Mesendoderm (in vitro differentiated cells): ENCODE measurements at regions not wholly inside any gene's neighbourhood (a gene's known extent, or its start where the extent isn't known, plus 50 kb on each side); places are given as distances from the start of the nearest gene placed in this dataset.

ENCODE experiments used
- DNase-seq: peaks from one replicate; pipeline ENCODE4 v3.0.0; 2013
- H2AK5ac ChIP-seq: 2 replicates; pipeline ENCODE4 v1.6.1; 2013; ENCODE audit warnings: low read length, inconsistent platforms
- H2BK120ac ChIP-seq: 2 replicates; pipeline ENCODE4 v1.6.1; 2013; ENCODE audit warnings: low read depth, mild to moderate bottlenecking, low read length, moderate library complexity, mixed read lengths
- H2BK15ac ChIP-seq: replicated peaks from 2 replicates; pipeline ENCODE4 v1.6.1; 2013; ENCODE audit warnings: low read depth, mild to moderate bottlenecking, moderate library complexity
- H2BK5ac ChIP-seq: 2 replicates; pipeline ENCODE4 v1.6.1; 2013; ENCODE audit warnings: low read length, inconsistent platforms
- H3K18ac ChIP-seq: 2 replicates; pipeline ENCODE4 v1.6.1; 2013; ENCODE audit warnings: mild to moderate bottlenecking, low read length, mixed read lengths
- H3K23ac ChIP-seq: one replicate; pipeline ENCODE4 v1.6.1; 2013; ENCODE audit warnings: low read length
- H3K27ac ChIP-seq: 2 replicates; pipeline ENCODE4 v1.5.1; 2013; ENCODE audit warnings: low read depth, mild to moderate bottlenecking, inconsistent platforms, low read length, moderate library complexity
- H3K27me3 ChIP-seq: 2 replicates; pipeline ENCODE4 v1.6.1; 2013; ENCODE audit warnings: low read length, control low read depth, mild to moderate bottlenecking, inconsistent platforms; ENCODE audit not compliant: insufficient read depth, poor library complexity
- H3K36me3 ChIP-seq: 2 replicates; pipeline ENCODE4 v1.6.1; 2013; ENCODE audit warnings: low read length, inconsistent platforms; ENCODE audit not compliant: control insufficient read depth, insufficient read depth
- H3K4ac ChIP-seq: one replicate; pipeline ENCODE4 v1.6.1; 2013; ENCODE audit warnings: low read depth, mild to moderate bottlenecking, low read length, moderate library complexity
- H3K4me1 ChIP-seq: 2 replicates; pipeline ENCODE4 v1.6.1; 2013; ENCODE audit warnings: low read depth, low read length, inconsistent platforms; ENCODE audit not compliant: control insufficient read depth
- H3K4me2 ChIP-seq: 2 replicates; pipeline ENCODE4 v1.6.1; 2013; ENCODE audit warnings: low read length
- H3K4me3 ChIP-seq: 2 replicates; pipeline ENCODE4 v1.5.1; 2013; ENCODE audit warnings: mild to moderate bottlenecking, low read length
- H3K56ac ChIP-seq: one replicate; pipeline ENCODE4 v1.6.1; 2013; ENCODE audit warnings: low read length
- H3K79me1 ChIP-seq: 2 replicates; pipeline ENCODE4 v1.6.1; 2013; ENCODE audit warnings: low read length, inconsistent platforms
- H3K79me2 ChIP-seq: 2 replicates; pipeline ENCODE4 v1.6.1; 2013; ENCODE audit warnings: mild to moderate bottlenecking, low read length; ENCODE audit not compliant: control insufficient read depth, insufficient read depth
- H3K9ac ChIP-seq: 2 replicates; pipeline ENCODE4 v1.6.1; 2013; ENCODE audit warnings: low read length, inconsistent platforms
- H4K5ac ChIP-seq: one replicate; pipeline ENCODE4 v1.6.1; 2013; ENCODE audit warnings: low read length
- H4K8ac ChIP-seq: one replicate; pipeline ENCODE4 v1.6.1; 2013; ENCODE audit warnings: low read depth, mild to moderate bottlenecking, control low read depth, low read length, moderate library complexity
- WGBS: extraction: QIAGEN DNeasy Blood & Tissue Kit; methylation state at CpG from one replicate; pipeline ENCODE4 v1.1.7; 2013; ENCODE audit warnings: low lambda C conversion rate, missing lambda C conversion rate; ENCODE audit not compliant: insufficient coverage; ENCODE audit errors: extremely low coverage; 5-methylcytosine and 5-hydroxymethylcytosine counted together

- no CpG with 5 or more reads among the region's 2 CpGs for WGBS
- Histone ChIP-seq H3K56ac (no peak overlapping the region), H3K9ac (no peak overlapping the region), H2BK5ac (no peak overlapping the region), H3K36me3 (peaks cover 1% of the 10 kb centered on the region), H3K4me1 (no peaks in the 10 kb centered on the region), H3K4me2 (no peak overlapping the region), H3K27me3 (no peaks in the 10 kb centered on the region), H3K79me1 (no peaks in the 10 kb centered on the region), H3K23ac (no peak overlapping the region), H3K4me3 (no peak overlapping the region), H4K5ac (no peak overlapping the region), H4K8ac (no peak overlapping the region), H3K4ac (no peak overlapping the region), H2BK15ac (no peak overlapping the region), H3K27ac (no peak overlapping the region), H2AK5ac (no peak overlapping the region), H3K79me2 (no peaks in the 10 kb centered on the region), H3K18ac (no peak overlapping the region), H2BK120ac (no peak overlapping the region)
- DNase-seq, result no peak
Observed at GRCh38 chr17:21539146-21539545, 153.2 kb upstream of the KCNJ18 start.

GRCh38 chr17:21540502-21540901 is 151.8 kb upstream of the KCNJ18 start:
- H2BK5ac ChIP-seq, result no peak overlapping the region
- no peak overlapping the region for H3K18ac ChIP-seq
- no peak overlapping the region for H3K23ac ChIP-seq
- no peaks in the 10 kb centered on the region for H3K27me3 ChIP-seq
- no peak overlapping the region for H3K27ac ChIP-seq
- no peak overlapping the region for H2BK120ac ChIP-seq
- no peak overlapping the region for H3K4ac ChIP-seq
- H3K79me1 ChIP-seq, result no peaks in the 10 kb centered on the region
- no CpG with 5 or more reads among the region's 5 CpGs for WGBS
- no peak overlapping the region for H3K56ac ChIP-seq
- no peak for DNase-seq
- H3K4me1 ChIP-seq, result no peaks in the 10 kb centered on the region
- H3K9ac ChIP-seq, result no peak overlapping the region
- no peaks in the 10 kb centered on the region for H3K79me2 ChIP-seq
- H2AK5ac ChIP-seq, result no peak overlapping the region
- no peak overlapping the region for H2BK15ac ChIP-seq
- H4K8ac ChIP-seq, result no peak overlapping the region
- H3K4me2 ChIP-seq, result no peak overlapping the region
- H3K36me3 ChIP-seq, result peaks cover 1% of the 10 kb centered on the region
- H3K4me3 ChIP-seq, result no peak overlapping the region
- H4K5ac ChIP-seq, result no peak overlapping the region

DNA sequence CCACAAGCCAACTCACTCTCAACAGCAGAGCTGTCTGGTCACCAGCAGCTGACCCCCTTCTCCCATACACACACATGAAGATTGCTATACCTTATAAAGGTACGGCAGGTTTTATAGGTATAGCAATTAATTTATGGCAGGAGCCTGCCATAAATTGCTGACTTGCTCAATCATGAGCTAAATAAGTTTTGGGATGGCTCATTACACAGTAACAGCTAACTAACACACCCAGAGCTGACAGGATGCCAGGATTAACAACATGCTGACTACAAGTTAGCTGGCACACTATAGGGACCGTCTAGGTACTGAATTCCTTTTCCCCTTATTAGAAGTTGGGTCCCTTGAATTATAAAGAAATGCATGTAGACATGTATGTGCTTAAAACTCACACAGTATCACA is 150.3 kb upstream of the KCNJ18 start:
- WGBS, result no CpG with 5 or more reads among the region's 2 CpGs
- H2BK5ac ChIP-seq, result no peak overlapping the region
- no peak overlapping the region for H3K56ac ChIP-seq
- H3K4me1 ChIP-seq, result no peaks in the 10 kb centered on the region
- H2BK120ac ChIP-seq, result no peak overlapping the region
- no peaks in the 10 kb centered on the region for H3K27me3 ChIP-seq
- no peak overlapping the region for H2AK5ac ChIP-seq
- H3K36me3 ChIP-seq, result peaks cover 1% of the 10 kb centered on the region
- no peak overlapping the region for H3K9ac ChIP-seq
- H4K5ac ChIP-seq, result no peak overlapping the region
- H3K23ac ChIP-seq, result no peak overlapping the region
- no peaks in the 10 kb centered on the region for H3K79me1 ChIP-seq
- no peak overlapping the region for H2BK15ac ChIP-seq
- H3K79me2 ChIP-seq, result no peaks in the 10 kb centered on the region
- no peak for DNase-seq
- H4K8ac ChIP-seq, result no peak overlapping the region
- no peak overlapping the region for H3K18ac ChIP-seq
- H3K4ac ChIP-seq, result no peak overlapping the region
- H3K4me3 ChIP-seq, result no peak overlapping the region
- no peak overlapping the region for H3K27ac ChIP-seq
- H3K4me2 ChIP-seq, result no peak overlapping the region

DNA sequence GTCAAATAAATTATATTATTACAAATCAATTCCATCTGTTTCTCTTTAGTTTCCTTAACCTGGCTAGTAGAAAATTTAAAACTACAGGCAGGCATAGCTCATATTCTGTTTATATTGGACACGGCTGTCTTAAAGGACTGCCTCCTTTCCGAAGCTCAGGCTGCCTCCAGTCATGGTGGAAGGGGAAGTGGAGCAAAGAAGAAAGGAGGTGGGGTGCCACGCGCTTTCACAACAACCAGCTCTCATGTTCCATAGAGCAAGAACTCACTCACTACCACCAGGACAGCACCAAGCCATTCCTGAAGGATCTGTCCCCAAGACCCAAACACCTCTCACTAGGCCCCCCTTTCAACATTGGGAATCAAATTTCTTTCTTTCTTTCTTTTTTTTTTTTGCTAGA is 149.3 kb upstream of the KCNJ18 start:
- WGBS, result no CpG with 5 or more reads among the region's 4 CpGs
- Histone ChIP-seq H3K79me1 (no peaks in the 10 kb centered on the region), H2AK5ac (no peak overlapping the region), H2BK120ac (no peak overlapping the region), H3K56ac (no peak overlapping the region), H4K5ac (no peak overlapping the region), H3K23ac (no peak overlapping the region), H3K4me2 (no peak overlapping the region), H3K4ac (no peak overlapping the region), H3K27ac (no peak overlapping the region), H3K27me3 (no peaks in the 10 kb centered on the region), H4K8ac (no peak overlapping the region), H3K36me3 (peaks cover 1% of the 10 kb centered on the region), H3K4me1 (no peaks in the 10 kb centered on the region), H3K4me3 (no peak overlapping the region), H2BK15ac (no peak overlapping the region), H3K79me2 (no peaks in the 10 kb centered on the region), H2BK5ac (no peak overlapping the region), H3K9ac (no peak overlapping the region), H3K18ac (no peak overlapping the region)
- no peak for DNase-seq

DNA sequence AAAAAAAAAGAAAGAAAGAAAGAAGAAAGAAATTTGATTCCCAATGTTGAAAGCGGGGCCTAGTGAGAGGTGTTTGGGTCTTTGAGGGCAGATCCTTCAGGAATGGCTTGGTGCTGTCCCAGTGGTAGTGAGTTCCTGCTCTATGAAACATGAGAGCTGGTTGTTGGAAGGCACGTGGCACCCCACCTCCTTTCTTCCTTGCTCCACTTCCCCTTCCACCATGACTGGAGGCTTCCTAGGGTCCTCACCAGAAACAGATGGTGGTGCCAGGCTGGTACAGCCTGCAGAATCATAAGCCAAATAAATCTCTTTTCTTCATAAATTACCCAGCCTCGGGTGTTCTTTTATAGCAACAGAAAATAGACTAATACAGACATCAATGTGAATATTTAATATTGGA is 147.3 kb upstream of the KCNJ18 start:
- no peak overlapping the region for H3K27ac ChIP-seq
- H3K23ac ChIP-seq, result no peak overlapping the region
- H2AK5ac ChIP-seq, result no peak overlapping the region
- H4K5ac ChIP-seq, result no peak overlapping the region
- no peak overlapping the region for H2BK15ac ChIP-seq
- no peak overlapping the region for H3K9ac ChIP-seq
- no peak overlapping the region for H3K4me3 ChIP-seq
- no peak overlapping the region for H2BK120ac ChIP-seq
- DNase-seq, result no peak
- H2BK5ac ChIP-seq, result no peak overlapping the region
- H3K79me1 ChIP-seq, result peaks cover under 1% of the 10 kb centered on the region
- no CpG with 5 or more reads among the region's 3 CpGs for WGBS
- no peaks in the 10 kb centered on the region for H3K79me2 ChIP-seq
- H3K27me3 ChIP-seq, result no peaks in the 10 kb centered on the region
- H4K8ac ChIP-seq, result no peak overlapping the region
- no peak overlapping the region for H3K4me2 ChIP-seq
- H3K4ac ChIP-seq, result no peak overlapping the region
- no peak overlapping the region for H3K56ac ChIP-seq
- H3K36me3 ChIP-seq, result peaks cover 1% of the 10 kb centered on the region
- H3K18ac ChIP-seq, result no peak overlapping the region
- H3K4me1 ChIP-seq, result no peaks in the 10 kb centered on the region

GRCh38 chr17:21548236-21548635 is 144.1 kb upstream of the KCNJ18 start:
- H3K56ac ChIP-seq, result no peak overlapping the region
- H3K4me2 ChIP-seq, result no peak overlapping the region
- no peak for DNase-seq
- no peak overlapping the region for H3K4ac ChIP-seq
- H3K23ac ChIP-seq, result no peak overlapping the region
- no peaks in the 10 kb centered on the region for H3K36me3 ChIP-seq
- H2AK5ac ChIP-seq, result no peak overlapping the region
- no CpG with 5 or more reads among the region's 3 CpGs for WGBS
- no peak overlapping the region for H4K8ac ChIP-seq
- H3K79me2 ChIP-seq, result peaks cover 1% of the 10 kb centered on the region
- no peaks in the 10 kb centered on the region for H3K27me3 ChIP-seq
- no peak overlapping the region for H3K4me3 ChIP-seq
- no peak overlapping the region for H3K9ac ChIP-seq
- H3K18ac ChIP-seq, result no peak overlapping the region
- H2BK5ac ChIP-seq, result no peak overlapping the region
- H2BK15ac ChIP-seq, result no peak overlapping the region
- H3K27ac ChIP-seq, result no peak overlapping the region
- H3K79me1 ChIP-seq, result peaks cover 4% of the 10 kb centered on the region
- H4K5ac ChIP-seq, result no peak overlapping the region
- peaks cover 1% of the 10 kb centered on the region for H3K4me1 ChIP-seq
- H2BK120ac ChIP-seq, result no peak overlapping the region
